ENCODE measurements at regions not wholly inside any gene's neighbourhood (a gene's known extent, or its start where the extent isn't known, plus 50 kb on each side); places are given as distances from the start of the nearest gene placed in this dataset.

DNA sequence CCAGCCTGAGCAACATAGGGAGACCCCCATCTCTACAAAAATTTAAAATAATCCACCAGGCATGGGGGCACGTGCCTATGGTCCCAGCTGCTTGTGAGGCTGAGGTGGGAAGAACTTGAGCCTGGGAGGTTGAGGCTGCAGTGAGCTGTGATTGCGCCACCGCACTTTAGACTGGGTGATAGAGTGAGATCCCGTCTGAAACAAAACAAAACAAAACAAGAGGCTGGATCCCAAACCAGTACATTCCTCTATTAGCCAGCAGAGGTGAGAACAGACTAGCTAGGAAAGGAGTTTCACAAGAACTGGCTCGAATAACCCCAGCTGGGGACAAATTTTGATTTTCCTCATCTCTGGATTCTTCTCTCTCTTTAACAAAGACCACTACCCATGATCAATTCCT is 366.7 kb upstream of the ZFHX3 start:
- TF ChIP-seq POLR2A (IDR thresholded peaks at IDR 0.05) (no peak), POLR2AphosphoS5 (IDR thresholded peaks at IDR 0.05) (no peak)

Data from suprapubic skin (tissue), 4 donors.